ENCODE measurements at regions not wholly inside any gene's neighbourhood (a gene's known extent, or its start where the extent isn't known, plus 50 kb on each side); places are given as distances from the start of the nearest gene placed in this dataset.
"Not testable (repeated sequence)": the region's sequence is repeated elsewhere in the genome, so short reads cannot be mapped to it uniquely, and the experiment has no call there.

DNA sequence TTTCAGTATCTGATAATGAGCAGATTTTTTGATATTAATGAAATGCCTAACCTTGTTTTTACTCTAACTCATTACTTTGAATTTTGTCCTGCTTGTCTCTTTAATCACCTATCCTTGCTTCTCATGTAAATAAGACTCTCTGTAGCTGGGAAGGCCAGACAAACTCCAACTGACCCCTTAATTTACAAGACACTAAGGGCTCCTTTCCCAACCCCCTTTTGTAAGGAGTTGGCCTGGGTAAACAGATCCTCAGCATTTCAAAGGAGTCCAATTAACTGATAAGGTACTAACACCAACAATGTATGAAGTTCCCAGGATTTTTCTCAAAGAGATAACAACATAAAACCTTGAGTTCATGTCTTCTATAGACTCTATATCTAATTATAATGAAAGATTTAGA, 919.3 kb upstream of the AMELY start:
- TF ChIP-seq POLR2A (IDR thresholded peaks at IDR 0.05), result not testable (repeated sequence)
- TF ChIP-seq, protein P1, sequence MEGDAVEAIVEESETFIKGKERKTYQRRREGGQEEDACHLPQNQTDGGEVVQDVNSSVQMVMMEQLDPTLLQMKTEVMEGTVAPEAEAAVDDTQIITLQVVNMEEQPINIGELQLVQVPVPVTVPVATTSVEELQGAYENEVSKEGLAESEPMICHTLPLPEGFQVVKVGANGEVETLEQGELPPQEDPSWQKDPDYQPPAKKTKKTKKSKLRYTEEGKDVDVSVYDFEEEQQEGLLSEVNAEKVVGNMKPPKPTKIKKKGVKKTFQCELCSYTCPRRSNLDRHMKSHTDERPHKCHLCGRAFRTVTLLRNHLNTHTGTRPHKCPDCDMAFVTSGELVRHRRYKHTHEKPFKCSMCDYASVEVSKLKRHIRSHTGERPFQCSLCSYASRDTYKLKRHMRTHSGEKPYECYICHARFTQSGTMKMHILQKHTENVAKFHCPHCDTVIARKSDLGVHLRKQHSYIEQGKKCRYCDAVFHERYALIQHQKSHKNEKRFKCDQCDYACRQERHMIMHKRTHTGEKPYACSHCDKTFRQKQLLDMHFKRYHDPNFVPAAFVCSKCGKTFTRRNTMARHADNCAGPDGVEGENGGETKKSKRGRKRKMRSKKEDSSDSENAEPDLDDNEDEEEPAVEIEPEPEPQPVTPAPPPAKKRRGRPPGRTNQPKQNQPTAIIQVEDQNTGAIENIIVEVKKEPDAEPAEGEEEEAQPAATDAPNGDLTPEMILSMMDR (IDR thresholded peaks at IDR 0.05), result not testable (repeated sequence)

Data from lower leg skin (tissue), 3 donors.